MM.1S (cell line): ENCODE measurements at regions not wholly inside any gene's neighbourhood (a gene's known extent, or its start where the extent isn't known, plus 50 kb on each side); places are given as distances from the start of the nearest gene placed in this dataset.

Source experiments
- EZH2 ChIP-seq: fragments of 300-600 bp; sonication (generic); optimal IDR thresholded peaks from 2 replicates; pipeline ENCODE3; 2017; ENCODE audit warnings: low read depth, mild to moderate bottlenecking, antibody characterized with exemption, low read length, mixed read lengths
- TF ChIP-seq, protein P1 (sequence below): fragments of 300-600 bp; sonication (generic); IDR thresholded peaks from 2 replicates; pipeline ENCODE4 v1.5.1; 2016; ENCODE audit warnings: antibody characterized with exemption, low read length, mixed read lengths

- TF ChIP-seq, protein P1, sequence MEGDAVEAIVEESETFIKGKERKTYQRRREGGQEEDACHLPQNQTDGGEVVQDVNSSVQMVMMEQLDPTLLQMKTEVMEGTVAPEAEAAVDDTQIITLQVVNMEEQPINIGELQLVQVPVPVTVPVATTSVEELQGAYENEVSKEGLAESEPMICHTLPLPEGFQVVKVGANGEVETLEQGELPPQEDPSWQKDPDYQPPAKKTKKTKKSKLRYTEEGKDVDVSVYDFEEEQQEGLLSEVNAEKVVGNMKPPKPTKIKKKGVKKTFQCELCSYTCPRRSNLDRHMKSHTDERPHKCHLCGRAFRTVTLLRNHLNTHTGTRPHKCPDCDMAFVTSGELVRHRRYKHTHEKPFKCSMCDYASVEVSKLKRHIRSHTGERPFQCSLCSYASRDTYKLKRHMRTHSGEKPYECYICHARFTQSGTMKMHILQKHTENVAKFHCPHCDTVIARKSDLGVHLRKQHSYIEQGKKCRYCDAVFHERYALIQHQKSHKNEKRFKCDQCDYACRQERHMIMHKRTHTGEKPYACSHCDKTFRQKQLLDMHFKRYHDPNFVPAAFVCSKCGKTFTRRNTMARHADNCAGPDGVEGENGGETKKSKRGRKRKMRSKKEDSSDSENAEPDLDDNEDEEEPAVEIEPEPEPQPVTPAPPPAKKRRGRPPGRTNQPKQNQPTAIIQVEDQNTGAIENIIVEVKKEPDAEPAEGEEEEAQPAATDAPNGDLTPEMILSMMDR, result no peak
- no peak for TF ChIP-seq EZH2
Observed at GRCh38 chr13:108156749-108157148, 58.6 kb downstream of the LIG4 start.
